Colonic mucosa (tissue), 4 donors: ENCODE measurements at regions not wholly inside any gene's neighbourhood (a gene's known extent, or its start where the extent isn't known, plus 50 kb on each side); places are given as distances from the start of the nearest gene placed in this dataset.

Experiments used
- DNase-seq: peaks from one replicate; pipeline ENCODE4 v3.0.0-alpha.2; 2020
- H3K27ac ChIP-seq: fragments of 200-600 bp; one replicate; pipeline ENCODE4 v1.8.0; 2021
- H3K27me3 ChIP-seq: fragments of 200-600 bp; one replicate; pipeline ENCODE4 v1.8.0; 2021
- H3K36me3 ChIP-seq: fragments of 200-600 bp; one replicate; pipeline ENCODE4 v1.8.0; 2021
- H3K4me1 ChIP-seq: fragments of 200-600 bp; one replicate; pipeline ENCODE4 v1.8.0; 2021; ENCODE audit warnings: mild to moderate bottlenecking
- H3K4me3 ChIP-seq: fragments of 200-600 bp; one replicate; pipeline ENCODE4 v1.8.0; 2021
- H3K9ac ChIP-seq, 2 donors: one replicate each; pipeline ENCODE4 v1.7.0; 2013; ENCODE audit warnings: control low read depth in 2 of 2, low read depth in 2 of 2, low read length in 2 of 2
- H3K9me3 ChIP-seq: fragments of 200-600 bp; one replicate; pipeline ENCODE4 v1.8.0; 2021
- intact Hi-C: fragments of 100-400 bp; cut with DNase I; formaldehyde crosslinking; loops from one replicate; pipeline ENCODE4 v1.14.1; 2022
- TF ChIP-seq, protein P1 (sequence below): fragments of 200-600 bp; IDR thresholded peaks from one replicate; pipeline ENCODE4 v1.8.0; 2022; ENCODE audit warnings: antibody characterized with exemption, mild to moderate bottlenecking
- donor health status: healthy.
- donor health status: DM: no; HTN: no; CAD: no.
- donor health status: DM: no; HTN: no; CAD: no.

DNA sequence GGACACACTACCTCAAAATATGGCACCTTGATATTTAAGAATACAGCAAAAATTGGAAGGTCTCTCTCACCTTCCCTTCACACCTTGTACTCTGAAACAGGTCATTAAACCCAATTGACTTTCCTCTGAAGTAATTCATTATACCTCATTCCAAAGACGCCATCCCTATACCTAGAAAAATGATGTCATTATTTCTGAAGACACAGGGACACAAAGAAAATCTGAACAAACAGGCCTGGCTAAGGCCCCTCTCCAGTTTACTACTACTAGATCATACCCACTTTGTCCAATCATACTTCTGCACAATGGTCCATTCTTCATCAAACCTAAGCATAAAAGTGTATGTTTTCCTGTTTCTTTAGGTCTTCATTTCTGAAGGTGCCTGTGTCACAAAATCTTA lies 156.9 kb downstream of the RASSF9 start:
- intact Hi-C loops = no loop called here
- Histone ChIP-seq H3K4me1 (no peaks in the 10 kb centered on the region), H3K4me3 (no peak overlapping the region), H3K27me3 (no peaks in the 10 kb centered on the region), H3K9ac (no peak overlapping the region), H3K27ac (no peak overlapping the region), H3K9me3 (no peaks in the 10 kb centered on the region), H3K36me3 (no peaks in the 10 kb centered on the region)
- TF ChIP-seq, protein P1, sequence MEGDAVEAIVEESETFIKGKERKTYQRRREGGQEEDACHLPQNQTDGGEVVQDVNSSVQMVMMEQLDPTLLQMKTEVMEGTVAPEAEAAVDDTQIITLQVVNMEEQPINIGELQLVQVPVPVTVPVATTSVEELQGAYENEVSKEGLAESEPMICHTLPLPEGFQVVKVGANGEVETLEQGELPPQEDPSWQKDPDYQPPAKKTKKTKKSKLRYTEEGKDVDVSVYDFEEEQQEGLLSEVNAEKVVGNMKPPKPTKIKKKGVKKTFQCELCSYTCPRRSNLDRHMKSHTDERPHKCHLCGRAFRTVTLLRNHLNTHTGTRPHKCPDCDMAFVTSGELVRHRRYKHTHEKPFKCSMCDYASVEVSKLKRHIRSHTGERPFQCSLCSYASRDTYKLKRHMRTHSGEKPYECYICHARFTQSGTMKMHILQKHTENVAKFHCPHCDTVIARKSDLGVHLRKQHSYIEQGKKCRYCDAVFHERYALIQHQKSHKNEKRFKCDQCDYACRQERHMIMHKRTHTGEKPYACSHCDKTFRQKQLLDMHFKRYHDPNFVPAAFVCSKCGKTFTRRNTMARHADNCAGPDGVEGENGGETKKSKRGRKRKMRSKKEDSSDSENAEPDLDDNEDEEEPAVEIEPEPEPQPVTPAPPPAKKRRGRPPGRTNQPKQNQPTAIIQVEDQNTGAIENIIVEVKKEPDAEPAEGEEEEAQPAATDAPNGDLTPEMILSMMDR = no peak
- DNase-seq = no peak

- Histone ChIP-seq H3K9ac (no peak overlapping the region), H3K4me3 (no peak overlapping the region), H3K27ac (no peak overlapping the region), H3K4me1 (no peaks in the 10 kb centered on the region), H3K27me3 (no peaks in the 10 kb centered on the region), H3K36me3 (no peaks in the 10 kb centered on the region), H3K9me3 (no peaks in the 10 kb centered on the region)
- TF ChIP-seq, protein P1 = no peak
- DNase-seq = no peak
- intact Hi-C loops = no loop called here
Measured at GRCh38 chr12:85680881-85681280, 155.3 kb downstream of the RASSF9 start.

DNA sequence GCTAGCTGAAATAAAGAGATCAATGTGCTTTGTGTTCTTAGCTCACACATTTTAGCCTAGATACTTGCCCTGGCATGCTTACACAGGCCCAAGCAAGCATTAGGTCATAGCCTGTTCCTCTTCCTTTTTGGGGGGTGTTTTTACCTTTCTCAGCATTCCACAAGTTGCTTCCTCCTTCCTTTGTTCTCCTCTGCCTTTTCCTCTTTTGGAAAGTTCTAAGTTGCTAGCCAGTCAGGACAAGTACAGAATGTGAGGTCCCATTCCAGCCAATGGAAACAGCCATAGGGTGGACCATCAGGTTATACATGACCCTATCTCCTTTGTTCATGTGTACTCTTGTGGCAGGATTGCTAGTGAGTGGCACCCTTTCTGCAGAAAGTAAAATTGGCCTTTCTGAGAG lies 154.9 kb downstream of the RASSF9 start:
- Histone ChIP-seq H3K9ac (no peak overlapping the region), H3K27me3 (no peaks in the 10 kb centered on the region), H3K27ac (no peak overlapping the region), H3K9me3 (no peaks in the 10 kb centered on the region), H3K4me1 (no peaks in the 10 kb centered on the region), H3K36me3 (no peaks in the 10 kb centered on the region), H3K4me3 (no peak overlapping the region)
- DNase-seq = no peak
- intact Hi-C loops = no loop called here
- TF ChIP-seq, protein P1 = no peak

- H3K27ac ChIP-seq = no peak overlapping the region
- H3K9ac ChIP-seq = no peak overlapping the region
- H3K9me3 ChIP-seq = no peaks in the 10 kb centered on the region
- intact Hi-C loops = no loop called here
- H3K36me3 ChIP-seq = no peaks in the 10 kb centered on the region
- no peak overlapping the region for H3K4me3 ChIP-seq
- TF ChIP-seq, protein P1 = no peak
- no peaks in the 10 kb centered on the region for H3K4me1 ChIP-seq
- no peaks in the 10 kb centered on the region for H3K27me3 ChIP-seq
- no peak for DNase-seq
Measured at GRCh38 chr12:85683051-85683450, 153.2 kb downstream of the RASSF9 start.

DNA sequence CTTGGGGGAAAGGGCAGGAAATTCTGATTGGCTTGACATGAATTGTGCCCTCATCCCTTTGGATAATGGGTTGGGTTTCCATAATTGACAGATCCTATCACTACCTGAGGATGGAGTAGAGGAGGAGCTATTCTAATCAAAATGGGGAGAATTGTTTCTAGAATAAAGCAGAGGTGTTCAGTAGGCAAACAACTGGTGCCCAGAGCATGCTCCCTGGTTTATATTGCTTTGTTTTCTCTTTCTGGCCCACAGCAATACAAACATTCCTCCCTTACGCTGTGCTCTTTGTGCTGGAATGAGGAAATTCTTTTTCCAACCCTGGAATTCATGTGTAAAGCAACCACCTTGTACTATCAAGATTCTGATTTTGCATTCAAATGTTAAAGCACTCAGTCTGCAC lies 147.4 kb downstream of the RASSF9 start:
- intact Hi-C loops = no loop called here

More for the DNA sequence above, 147.4 kb downstream of the RASSF9 start:
- no peak overlapping the region for H3K9ac ChIP-seq
- H3K36me3 ChIP-seq = no peaks in the 10 kb centered on the region
- H3K4me3 ChIP-seq = no peak overlapping the region
- DNase-seq = no peak
- H3K4me1 ChIP-seq = no peaks in the 10 kb centered on the region
- no peaks in the 10 kb centered on the region for H3K27me3 ChIP-seq
- H3K9me3 ChIP-seq = no peaks in the 10 kb centered on the region
- TF ChIP-seq, protein P1 = no peak
- H3K27ac ChIP-seq = no peak overlapping the region
